ENCODE measurements at regions not wholly inside any gene's neighbourhood (a gene's known extent, or its start where the extent isn't known, plus 50 kb on each side); places are given as distances from the start of the nearest gene placed in this dataset.
A peak's percentile ranks its signal among the peaks of the same experiment; 100 is the strongest.

DNA sequence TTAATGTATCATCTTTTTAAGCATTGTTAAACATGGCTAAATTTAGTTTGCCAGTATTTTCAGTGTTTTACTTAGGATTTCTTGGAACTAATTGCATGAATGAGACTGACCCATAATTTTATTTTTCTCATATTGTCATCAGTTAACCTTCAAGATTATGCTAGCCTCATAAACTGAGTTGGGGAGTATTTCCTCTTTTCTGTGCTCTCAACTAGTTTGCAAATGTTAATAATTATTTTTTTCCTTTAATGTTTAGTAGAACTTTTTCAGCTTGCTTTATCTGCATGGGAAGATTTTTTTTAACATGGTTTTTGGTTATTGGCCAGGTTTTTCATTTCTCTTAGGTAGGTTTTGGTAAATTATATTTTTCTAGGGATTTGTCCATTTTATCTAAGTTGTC is 235.4 kb upstream of the SESN3 start:
- ATAC-seq: no peak

DNA sequence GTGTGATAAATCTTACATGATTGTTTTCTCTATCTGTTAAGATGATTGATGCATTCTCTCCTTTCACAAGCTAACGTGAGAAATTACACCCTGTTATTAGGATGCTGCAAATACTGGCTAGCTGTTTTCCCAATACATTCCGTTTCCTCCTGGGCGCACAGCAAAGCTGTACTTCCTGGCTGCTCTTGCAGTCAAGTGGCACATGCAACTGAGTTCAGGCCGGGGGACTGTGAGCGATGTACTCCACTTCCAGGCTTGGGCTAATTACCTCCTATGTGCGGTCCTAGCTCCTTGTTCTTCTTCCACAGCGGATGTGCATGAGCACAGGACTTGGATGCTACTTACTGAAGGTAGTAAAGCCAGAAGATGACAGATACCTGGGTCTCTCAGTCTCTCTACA is 234.9 kb upstream of the SESN3 start:
- no peak for ATAC-seq

DNA sequence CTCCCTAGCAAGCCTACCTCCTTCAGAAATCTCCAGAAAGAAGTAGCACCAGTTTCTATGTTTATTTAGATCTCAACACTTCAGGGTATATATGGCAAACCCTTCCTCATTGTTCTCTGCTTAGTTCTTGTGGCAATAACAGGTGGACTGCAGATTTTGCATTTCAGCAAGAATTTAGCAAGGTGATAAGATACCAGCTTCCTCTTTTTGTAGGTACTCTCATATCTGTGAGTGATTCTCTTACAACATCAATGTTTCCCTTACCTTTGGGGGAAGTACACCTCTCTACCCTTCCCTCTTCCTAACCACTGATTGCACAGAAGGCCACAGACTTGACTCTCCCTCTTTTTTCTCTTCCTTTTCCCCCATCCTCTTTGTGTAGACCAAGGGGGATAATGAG is 230.9 kb upstream of the SESN3 start:
- ATAC-seq: no peak

DNA sequence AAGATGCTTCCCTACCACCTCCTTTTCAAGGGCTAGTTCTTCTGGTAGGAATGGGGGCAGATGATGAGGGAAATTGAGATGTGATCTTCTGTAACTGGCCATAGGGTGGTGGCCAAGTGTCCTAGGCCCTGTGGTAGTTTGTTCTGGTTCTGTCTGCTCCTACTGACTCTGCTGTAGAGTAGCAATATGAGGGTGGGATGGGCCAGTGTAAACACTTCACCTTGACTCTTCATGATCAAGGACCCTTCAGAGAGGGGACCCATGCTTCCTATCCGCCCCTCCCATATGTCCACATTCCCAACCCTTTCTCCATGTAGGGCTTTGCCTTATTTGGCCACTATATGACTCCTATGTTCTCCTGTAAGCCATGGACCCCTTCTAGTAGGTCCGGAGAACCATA is 230.3 kb upstream of the SESN3 start:
- no peak for ATAC-seq

DNA sequence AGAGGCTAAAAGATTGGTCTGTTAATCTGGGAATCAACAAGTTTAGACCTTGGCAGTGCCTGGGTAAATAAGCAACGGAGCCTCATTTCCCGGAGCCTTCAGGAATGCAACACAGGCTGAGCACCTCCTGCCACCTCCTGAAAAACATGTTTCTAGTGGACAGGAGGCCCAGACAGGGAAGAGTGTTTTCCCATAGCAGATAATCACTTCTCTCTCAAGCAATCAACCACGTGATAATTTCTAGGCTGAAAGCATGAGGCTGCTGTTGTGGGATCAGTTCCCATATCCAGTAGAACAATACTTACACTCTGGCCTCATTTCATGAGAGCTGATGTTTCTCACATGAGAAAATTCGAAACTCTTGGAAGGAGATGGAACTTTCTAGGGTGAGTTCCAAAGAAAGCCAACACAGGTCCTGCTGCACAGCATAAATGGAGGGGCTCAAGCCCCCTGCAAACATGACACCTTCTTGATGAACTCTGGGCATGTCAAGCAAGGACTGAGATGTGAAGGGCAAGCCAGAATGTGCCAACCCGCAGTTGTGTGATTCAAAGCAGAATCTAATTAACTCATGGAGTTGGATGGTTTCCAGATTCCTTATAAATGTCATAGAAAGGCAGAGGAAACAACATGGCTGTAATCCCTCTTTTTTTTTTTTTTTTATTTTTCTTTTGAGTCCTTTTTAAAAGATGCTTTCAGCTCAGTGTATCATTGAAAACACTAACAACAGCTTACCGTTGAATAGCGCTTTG is 228.5 kb upstream of the SESN3 start:
- no peak for ATAC-seq

DNA sequence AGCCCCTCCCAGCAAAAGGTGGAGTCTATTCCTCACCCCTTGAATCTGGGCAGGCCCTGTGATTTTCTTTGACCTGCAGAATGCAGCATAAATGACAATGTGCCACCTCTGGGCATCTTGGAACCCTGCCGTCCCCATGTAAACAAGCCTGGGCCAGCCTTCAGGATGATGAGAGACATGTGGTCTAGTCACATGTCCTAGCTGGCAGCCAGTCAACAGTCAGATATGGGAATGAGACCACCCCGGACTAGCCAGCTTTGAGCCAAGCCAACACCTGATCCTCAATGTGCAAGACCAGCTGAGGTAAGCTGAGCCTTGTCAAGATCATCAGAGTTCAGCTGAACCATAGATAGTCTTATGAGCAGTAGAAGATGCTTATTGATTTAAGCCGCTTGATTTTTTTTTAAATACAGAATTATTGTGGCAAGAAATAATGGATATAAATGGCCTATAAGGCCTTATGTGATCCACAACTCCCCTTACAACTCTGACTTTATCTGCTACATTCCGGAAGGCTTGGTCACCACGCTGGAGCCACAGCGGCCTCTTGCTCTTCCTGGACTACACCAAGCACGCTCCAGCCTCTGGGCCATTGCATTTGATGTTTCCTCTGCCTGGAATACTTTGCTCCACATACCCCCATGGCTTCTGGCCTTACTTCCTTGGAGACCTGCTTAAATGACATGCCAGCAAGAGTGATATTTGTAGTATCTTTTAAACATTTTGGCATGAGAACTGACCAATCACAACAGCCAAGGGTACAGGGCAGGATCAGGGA is 225.9 kb upstream of the SESN3 start:
- no peak for ATAC-seq

DNA sequence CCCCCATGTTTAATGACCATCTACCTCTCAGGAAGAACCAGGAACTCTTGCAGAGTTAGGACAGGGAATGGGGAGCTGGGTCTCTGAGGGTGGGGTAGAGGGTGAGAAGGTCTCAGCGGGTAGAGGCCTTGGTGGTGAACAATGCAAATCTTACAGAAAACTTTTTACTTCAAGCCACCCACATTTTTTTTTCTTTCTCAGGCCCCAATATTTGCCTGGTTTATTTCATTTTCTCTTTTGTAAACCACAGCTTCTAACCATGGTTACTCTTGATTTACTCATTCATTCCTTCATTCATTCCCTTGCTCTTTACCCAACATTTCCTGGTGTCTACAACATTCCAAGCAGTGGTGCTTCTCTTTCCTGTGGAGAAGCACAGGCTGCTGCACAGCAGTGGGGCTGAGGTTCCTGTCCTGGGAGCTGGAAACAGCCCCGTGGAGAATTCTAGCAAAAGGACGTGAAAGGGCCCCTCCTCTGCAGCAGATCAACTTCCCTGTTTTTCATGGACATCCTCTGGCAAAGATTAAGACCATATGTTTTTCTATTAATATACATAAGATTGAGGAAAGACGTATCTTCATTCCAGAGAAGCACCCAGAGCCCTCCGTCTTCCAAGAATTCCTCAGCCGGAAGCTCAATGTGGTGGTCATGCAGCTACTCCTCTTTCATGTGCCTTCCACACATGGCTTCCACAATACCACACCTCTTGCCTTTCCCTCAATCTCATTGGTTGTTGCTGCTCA is 224.4 kb upstream of the SESN3 start:
- ATAC-seq: no peak

DNA sequence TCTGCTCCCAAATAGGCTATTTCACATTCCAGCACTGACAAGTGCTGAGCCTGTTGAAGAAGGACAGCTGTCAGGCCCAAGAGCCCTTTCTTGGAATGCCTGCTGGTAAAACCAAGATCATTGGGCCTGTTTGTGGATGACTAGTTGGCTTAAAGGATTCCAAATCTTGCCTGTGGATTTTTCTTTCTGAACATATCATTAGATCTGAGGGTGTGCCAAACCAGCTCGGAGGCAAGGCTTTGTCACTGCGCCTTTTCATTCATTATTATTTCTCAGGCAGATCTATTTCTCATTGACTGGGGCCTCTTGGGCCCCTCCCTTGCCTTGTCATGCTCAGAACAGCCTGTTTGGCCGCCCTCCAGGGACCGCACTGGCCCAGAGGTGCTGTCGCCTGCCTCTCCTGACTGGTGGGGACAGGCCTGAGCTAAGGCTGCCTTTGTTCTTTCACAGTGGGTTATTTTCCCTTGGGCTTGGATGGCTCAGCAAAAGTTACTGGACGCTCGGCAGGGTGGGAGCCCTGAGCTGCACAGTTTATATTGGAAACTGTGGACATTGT is 222.7 kb upstream of the SESN3 start:
- peak; percentile 89 for ATAC-seq

DNA sequence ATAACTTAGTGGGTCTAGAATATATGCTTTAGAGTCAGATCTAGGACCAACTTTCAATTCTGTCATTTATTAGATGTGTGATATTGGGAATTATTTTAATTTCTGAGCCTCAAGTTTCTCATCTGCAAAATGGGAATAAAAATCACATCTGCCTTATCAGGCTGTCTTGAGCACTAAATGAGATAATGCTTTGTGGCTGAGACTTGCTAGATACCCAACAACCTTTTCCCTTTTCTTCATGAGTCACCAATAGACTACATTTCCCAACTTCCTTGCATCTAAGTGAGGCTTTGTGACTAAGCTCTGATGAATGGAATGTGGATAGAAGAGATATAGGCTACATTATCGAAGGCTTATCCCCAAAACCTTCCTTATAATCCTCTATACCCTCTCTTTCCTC is 220.7 kb upstream of the SESN3 start:
- peak; percentile 62 for ATAC-seq

DNA sequence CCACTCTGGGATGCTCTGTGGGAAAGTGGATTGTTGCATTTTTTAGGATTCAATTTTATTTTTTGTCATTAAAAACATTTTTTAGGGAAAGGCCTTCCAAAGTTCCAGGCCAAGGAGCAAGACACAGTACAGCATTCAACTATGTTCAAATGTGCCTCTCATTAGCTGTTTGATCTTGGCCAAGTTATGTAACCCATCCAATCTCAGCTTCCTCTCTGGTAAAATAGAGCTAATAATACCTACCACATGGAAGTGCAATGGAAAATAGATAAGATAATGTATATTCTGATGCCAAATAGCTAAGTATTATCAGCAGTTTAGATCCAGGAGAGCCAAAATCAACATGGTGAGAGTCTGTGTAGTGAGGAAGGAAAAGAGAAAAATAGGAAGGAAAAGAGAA is 220.3 kb upstream of the SESN3 start:
- ATAC-seq: no peak

DNA sequence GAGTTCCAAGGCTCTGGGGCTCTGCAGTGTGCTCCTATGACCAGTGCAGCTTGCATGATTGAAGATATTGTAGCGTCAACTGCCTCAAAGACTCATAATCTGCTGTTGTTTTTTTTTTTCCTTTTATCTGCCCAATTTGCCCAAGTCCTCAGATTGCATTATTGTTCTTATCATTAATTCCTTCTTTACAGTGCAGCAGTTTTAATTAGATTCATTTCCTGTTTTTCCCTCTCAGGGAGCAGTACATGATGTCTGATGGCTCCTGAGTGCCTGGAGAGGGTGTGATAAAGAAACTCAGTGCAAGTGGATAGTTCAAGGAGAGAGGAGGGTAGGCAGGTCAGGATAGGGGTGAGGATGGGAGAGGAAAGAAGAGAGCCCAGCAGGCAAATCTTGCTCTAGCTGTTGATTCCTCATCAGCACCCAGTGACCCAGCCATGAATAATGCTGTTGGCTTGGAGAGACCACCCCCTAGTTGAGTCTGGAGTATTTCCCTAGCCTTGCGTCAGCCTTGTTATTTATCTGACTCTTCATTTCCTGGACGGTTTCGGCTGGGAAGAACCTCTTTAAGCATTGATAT is 219.6 kb upstream of the SESN3 start:
- ATAC-seq: no peak

DNA sequence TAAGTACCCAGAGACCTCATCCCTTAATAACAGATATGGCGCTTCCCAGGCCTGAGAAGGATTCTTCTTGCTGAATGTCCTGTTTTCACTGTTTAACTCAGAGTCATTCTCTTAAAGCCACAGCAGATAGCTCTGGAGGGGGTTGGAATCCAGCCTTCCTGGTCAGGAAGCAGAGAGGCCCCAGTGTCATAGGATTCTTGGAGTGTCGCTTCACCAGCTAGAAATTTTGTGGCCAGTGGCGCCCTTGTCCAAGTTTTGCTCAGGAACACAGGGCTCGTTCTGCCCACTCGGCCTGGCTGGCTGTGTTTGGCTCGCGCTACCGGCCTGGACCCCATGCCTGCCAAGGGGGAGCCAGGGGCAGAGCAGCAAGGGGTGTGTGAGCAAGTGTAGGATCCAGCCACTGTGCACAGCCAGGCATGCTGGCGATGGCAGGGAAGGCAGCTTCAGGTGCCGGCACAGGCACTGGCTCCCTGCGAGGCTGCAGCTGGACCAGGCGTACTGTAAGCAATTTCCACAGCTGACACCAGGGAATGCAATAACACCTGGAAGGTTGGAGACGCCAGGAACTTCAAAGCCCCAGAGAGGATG is 214.8 kb upstream of the SESN3 start:
- no peak for ATAC-seq

DNA sequence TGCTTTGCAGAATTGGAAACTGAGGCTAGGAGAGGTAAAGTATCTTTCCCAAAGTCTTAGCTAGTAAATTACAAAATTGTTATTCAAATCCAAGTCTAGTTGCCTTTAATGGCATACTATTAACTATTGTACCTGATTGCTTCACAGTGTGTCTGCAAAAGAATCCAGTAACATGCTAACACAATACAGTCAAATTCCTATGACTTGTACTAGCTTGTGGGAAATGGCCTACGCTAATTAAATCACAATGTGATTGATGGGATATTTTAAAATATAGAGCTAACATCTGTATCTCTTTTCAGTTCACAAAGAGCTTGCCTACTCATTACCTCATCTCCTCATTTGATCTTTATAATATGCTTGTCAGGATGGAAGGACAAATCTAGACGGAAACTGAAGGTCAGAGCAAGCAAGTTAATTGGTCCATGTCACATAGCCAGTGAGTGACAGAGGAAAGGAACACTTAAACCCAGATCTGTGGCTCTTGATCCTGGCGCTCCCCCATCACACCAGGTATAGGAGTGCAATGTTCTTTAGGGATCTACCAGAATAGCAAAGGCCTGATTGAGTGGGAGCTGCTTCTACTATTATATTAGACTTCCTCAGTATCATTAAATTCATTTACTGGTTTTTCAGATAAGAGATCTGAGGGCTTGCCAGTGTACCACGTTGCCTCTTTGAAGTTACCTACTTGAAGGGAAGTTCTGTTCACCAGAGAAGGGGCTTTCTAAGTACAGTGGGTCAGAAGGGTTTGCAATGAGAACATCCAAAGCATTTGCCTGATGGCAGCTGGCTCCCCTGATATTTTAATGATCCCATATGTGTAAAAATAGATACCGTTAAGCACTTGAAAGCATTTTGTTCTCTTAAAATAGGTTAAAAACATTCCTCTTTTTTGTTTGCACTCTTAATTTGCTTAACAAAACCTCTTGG is 213.6 kb upstream of the SESN3 start:
- ATAC-seq: peak; percentile 88

DNA sequence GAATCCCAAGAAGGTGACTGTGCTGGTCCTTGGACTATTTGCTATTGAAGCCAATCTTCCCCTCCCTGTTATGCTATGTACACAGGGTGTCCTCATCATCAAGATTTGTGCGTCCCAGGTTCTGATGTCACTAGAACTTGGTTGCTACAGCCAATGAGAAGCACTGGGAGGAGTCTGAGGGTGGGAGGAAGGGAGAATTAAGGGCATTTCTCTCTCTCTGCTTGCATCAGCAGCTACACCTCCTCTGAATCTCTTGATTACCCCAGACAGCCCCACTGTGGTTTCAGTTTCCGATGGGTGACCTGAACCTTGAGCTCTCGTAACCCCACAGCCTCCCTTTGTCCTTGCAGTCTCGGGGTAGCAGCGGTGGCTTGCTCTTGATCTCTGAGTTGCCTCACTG is 212.4 kb upstream of the SESN3 start:
- peak; percentile 13 for ATAC-seq

DNA sequence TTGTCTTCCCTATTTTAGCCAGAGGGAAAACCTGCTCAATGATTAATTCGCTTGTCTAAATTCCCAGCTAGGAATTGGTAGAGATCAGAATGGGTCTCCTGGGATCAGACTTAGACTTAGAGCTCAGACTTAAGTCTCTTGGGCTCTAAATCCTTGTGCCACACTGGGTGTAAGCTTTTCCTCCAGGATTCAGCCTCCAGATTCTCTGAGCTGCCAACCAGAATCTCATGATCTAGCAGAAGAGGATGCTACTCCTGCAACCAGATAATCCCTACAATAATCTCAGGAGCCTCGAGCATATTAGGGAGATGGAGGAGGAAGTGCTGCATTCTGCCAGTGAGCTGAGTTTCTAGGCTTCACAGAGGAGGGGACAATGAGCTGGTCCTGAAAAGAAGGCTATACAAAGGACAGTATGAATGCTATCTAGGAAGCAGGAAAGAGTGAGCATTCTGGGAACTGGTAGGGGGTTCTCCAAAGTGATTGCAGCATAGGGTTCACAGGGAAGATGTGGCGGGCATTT is 211.6 kb upstream of the SESN3 start:
- no peak for ATAC-seq

DNA sequence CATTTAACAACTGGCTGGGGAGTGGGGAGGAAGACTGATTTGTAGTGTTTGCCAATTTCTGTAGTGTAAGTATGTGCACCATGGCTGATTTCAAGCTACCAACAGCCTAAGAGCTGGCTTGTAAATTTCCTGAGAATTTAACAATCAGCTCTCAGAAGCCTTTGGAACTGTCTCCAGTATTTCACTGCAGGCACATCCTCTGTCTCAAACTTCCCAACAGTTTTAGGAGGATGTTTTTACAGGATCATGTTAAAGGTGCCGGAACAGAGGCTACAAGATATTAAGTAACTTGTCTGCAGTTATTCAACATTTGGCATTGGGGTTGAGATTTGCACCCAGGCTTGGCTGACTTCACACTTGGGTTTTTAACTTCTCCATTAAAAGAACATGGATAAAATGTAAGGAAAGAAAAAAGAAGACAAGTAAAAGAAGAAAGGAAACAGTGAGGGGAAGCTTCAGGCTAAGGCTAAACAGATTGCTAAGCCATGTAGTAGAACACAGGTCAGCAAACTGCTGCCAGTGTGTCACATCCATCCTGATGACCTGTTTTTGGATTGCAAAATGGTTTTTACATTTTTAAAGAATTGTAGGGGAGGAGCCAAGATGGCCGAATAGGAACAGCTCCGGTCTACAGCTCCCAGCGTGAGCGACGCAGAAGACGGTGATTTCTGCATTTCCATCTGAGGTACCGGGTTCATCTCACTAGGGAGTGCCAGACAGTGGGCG is 204.8 kb upstream of the SESN3 start:
- ATAC-seq: no peak

DNA sequence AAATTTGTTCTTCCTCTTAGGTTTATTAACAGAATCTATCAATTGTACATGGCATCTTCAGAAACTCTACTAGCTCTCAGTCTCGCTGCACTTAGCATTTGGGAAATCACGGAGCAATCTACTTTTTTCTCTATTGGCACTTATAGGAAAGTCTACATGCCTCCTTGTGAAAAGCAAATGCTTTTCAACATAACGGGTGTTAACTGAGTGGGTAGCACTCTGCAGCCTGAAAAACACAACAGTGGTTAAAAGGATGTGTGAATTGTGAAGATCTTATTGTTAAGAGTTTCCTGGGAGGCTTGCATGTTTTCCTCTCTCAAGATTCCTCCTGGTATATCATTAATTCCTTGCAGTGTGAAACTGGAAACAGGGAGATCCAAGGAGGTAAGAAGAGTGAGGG is 204.2 kb upstream of the SESN3 start:
- no peak for ATAC-seq

DNA sequence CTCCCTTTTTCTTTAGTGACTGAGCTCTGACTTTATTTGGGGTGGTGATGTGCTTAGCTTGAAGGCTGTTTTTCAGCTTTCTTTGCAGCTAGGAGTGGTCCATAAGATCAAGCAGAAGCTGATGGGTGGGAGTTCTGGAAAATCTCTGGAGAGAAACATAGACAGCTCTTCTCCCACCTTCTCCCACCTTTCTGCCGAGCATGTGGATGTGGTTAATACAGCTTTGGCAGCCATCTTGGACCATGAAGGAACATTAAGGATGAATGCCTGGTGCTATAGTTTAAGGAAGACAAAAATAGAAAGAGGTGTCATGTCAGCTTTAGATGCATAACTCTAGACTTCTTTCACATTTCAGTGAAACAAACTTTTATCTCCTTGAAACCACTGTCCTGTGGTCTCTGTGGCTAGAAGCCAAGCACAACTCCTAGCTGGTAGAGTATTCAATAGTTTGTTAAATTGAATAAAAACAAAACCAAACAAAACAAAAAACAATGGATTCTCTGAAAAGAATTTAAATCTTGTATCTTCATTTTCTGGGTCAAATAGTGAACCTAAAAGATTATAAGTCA is 203.6 kb upstream of the SESN3 start:
- no peak for ATAC-seq

DNA sequence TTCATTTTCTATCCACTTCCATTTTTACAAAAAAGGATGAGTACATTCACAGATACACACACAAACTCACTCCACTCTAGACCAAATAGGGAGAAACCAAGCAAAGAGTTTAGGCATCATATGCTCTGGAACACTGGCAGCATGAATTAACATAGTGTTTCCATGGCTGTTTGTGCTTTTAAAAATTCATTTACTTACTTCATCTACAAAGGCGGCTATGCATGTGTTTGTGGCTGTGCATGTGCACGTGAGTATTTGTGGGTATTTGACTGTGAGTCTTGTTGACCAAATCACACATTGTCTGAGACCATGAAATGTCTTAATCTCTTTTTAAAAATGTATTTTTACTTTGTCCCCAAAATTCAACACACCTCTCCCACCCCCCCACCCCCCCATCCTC is 203.0 kb upstream of the SESN3 start:
- ATAC-seq: no peak

Data from esophagus mucosa (tissue), 1 donor.